Amygdala (tissue), 56 donors: ENCODE measurements at regions not wholly inside any gene's neighbourhood (a gene's known extent, or its start where the extent isn't known, plus 50 kb on each side); places are given as distances from the start of the nearest gene placed in this dataset.
A peak's percentile ranks its signal among the peaks of the same experiment; 100 is the strongest.

Source experiments
- DNase-seq, 56 donors: peaks; one replicate each; lab custom pipeline; 2025; lab: John Stamatoyannopoulos, UW

- no peak for DNase-seq
Observed at GRCh38 chr13:30108216-30108912, 199.0 kb downstream of the KATNAL1 start.

- DNase-seq, result no peak
Observed at GRCh38 chr13:30107521-30108136, 199.7 kb downstream of the KATNAL1 start.

DNA sequence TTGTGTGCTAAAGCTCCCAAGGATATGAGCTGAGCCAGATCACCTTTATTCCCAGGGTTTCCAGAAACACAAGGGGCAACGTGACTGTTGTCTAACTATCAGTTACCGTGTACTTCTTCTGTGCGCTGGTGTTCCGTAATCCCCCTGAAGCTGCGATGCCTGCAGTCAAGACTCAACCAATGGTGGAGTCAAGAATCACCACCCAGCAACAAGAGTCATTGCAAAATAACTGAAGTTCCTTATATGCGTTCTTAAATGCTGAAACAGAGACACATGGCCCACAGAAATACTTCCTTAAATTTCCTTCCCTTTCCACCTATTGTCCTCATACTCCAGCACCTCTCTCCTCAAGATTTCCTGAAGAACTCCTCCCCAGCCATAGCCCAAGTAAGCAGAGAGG lies 200.2 kb downstream of the KATNAL1 start:
- DNase-seq, result peak in 1 of 56 donors; percentile 13

DNA sequence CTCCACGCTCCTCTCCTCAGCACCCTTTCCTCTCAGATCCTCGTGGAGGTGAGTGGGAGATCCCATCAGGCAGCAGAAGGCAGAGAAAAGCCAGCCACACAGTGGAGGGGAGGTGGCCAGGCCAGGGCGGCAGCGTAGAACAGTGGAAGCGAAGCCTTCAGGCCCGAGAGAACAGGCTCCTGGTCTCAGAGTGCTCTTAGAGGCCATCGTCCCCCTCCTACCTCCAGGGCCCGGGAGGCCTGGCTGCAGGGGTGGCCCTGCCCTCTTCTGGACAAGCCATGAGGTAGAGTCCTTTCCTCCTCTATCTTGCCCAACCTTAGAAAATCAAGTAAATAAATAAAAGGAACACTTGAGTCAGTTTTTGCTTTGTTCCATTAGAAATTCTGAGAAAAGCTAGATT lies 202.0 kb downstream of the KATNAL1 start:
- DNase-seq, result no peak

DNA sequence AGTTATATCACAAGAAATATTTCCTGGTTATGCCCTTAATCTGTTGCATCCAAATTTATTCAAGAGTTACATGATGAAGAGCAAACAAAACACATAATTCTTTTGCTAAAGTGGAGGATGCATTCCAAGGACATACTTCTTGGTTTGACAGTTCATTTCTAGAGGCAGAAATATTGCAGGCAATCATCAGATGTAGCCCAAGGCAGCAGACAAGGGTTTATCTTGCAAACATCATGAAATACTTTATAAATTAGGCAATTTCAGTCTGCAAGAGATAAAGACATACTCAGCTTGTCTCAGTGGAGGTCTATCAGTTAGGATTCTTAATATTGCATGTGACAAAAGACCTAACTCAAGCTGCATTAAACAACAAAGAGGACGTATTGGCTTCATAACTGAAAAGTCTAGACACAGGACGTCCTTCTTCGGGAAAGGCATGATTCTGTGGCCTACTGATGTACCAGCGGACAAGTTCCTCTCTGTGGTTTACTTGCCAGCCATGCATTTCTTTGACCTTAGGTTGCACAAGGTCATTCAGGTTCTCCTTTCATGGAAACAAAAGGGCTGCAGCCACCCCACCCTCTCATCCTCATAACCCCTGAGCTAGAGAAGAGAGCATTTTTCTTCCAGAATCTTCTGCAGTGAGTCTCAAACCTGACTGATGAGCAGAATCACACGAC lies 204.1 kb downstream of the KATNAL1 start:
- no peak for DNase-seq

DNA sequence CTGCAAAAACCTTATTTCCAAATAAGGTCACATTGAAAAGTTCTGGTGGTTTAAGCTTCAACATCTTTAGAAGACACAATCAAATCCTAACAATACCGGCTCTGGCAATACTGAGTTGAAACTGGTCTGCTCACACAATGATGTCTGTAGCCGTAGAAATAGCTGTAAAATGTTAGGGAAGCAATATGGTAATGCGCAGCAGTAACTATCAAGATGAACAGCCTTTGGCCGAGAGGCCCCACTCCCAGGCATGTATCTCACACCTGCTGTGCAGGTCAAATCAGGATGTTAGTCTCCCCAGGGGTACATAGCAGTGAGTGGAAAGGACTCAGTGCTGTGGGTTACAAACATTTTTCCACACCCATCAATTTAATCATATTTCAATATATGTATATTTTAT lies 207.1 kb downstream of the KATNAL1 start:
- no peak for DNase-seq

DNA sequence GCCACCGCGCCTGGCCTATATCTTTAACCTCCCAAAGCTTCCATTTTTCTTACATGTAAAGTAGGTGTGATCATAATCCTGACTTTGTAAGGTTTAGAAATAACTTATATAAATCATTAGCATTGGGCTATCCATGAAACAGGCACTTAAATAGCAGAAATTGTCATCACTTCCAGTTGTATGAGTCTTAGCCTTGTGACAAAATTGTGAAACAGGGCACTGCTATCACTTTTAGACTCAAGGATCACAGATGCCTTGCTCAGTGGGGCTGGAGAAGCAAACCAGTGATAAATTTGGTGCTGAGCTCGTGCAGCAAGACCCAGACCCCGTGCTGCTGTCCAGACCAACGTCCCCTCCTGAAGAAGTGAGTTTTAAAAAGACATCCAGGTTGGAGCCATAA lies 209.7 kb downstream of the KATNAL1 start:
- no peak for DNase-seq

DNA sequence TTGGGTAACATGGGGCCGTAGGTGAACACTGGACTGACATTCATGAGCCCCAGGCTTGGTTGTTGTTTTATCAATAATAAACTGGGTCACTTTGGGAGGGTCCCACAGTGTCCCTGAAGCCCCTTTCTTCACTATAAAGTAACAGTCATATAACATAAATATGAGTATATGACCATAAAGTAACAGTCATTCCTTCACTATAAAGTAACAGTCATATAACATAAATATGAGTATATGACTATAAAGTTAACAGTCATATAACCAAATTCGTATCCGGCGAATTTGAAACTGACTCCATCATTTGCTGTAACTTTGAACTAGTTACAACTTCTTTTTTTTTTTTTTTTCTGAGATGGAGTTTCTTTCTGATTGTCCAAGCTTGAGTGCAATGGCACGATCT lies 210.3 kb downstream of the KATNAL1 start:
- DNase-seq, result no peak

DNA sequence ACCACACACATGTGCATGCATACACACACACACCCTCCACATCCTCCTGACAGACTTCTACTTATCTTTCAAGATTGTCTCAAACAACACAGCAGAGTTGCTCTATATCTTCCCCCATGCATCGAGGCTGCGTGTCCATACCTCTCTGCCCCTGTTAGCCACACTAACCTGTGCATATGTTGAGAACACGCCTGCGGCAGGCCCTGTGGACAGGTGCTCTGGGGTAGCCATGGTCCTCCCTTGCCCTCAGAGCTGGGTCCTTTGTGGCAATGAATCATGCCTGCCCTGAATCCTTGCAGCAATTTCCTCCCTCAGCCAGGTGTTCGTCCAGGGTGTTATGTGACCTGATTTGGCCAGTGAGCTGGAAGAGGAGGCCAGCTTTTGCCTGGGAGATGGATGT lies 213.3 kb downstream of the KATNAL1 start:
- no peak for DNase-seq

DNA sequence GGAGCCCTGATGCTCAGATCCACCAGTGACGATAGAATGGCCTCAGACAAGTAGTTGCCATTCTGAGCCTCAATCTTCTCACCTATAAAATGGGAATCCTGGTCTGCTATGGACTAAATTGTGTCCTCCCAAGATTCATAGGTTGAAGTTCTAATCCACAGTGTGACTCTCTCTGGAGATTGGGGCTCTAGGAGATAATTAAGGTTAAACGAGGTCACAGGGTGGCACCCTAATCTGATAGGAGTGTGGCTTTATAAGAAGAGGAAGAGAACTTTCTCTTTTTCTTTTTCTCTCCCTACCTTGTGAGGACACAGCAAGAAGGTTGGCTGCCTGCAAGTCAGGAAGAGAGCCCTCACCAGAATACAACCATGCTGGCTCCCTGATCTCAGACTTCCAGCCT lies 214.1 kb downstream of the KATNAL1 start:
- no peak for DNase-seq

- peak in 16 of 56 donors; percentile 3 to 67 (median 15) for DNase-seq
Observed at GRCh38 chr13:30091691-30092090, 215.7 kb downstream of the KATNAL1 start.

DNA sequence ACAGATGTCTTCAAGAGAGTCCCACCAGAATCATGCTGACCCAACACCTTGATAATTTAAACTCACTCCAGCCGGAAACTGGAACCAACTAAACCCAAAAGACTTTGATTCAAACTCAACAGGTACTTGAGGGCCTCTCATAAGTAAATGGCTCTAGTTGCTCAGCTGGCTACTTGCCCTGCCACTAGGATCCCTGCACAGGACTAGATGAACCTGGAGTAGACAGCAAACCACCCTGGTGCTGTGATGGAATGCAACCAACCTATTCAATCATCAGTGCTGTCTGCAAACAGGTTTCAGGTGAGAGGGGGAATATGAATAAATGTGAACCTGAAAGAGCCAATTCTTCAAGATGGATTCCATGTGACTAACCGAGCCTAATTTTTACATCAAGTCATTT lies 216.3 kb downstream of the KATNAL1 start:
- no peak for DNase-seq

DNA sequence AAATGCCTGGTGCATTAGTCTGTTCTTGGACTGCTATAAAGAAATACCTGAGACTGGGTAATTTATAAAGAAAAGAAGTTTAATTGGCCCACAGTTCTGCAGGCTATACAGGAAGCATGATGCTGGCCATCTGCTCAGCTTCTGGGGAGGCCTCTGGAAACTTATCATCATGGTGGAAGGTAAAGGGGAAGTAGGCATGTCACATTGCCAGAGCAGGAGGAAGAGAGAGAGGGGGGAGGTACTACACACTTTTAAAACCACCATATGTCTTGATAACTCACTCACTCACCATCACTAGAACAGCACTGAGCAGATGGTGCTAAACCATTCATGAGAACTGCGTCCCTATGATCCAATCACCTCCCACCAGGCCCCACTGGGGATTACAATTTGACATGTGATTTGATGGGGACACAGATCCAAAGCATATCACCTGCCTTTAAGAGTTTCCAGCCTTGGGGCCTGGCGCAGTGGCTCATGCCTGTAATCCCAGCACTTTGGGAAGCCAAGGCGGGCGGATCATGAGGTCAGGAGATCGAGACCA lies 219.0 kb downstream of the KATNAL1 start:
- DNase-seq, result no peak

- DNase-seq, result no peak
Observed at GRCh38 chr13:30085087-30085486, 222.3 kb downstream of the KATNAL1 start.

- DNase-seq, result no peak
Observed at GRCh38 chr13:30082391-30082790, 225.0 kb downstream of the KATNAL1 start.

DNA sequence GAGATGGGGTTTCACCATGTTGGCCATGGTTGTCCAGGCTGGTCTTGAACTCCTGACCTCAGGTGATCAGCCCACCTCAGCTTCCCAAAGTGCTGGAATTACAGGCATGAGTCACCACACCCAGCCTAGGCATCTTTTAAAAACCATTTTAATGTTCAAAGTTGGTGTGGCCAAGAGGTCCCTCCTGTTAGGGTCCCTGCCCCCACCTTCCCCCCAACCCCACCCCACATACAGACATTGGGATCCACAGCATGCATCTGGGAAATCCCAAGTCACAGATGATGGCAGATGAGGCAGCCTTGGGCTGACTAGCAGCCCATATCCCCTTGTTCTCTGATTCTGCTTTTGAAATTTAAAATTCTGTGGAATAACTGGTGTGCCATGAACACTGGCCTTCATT lies 226.0 kb downstream of the KATNAL1 start:
- DNase-seq, result no peak

- no peak for DNase-seq
Observed at GRCh38 chr13:30079501-30079900, 227.8 kb downstream of the KATNAL1 start.

DNA sequence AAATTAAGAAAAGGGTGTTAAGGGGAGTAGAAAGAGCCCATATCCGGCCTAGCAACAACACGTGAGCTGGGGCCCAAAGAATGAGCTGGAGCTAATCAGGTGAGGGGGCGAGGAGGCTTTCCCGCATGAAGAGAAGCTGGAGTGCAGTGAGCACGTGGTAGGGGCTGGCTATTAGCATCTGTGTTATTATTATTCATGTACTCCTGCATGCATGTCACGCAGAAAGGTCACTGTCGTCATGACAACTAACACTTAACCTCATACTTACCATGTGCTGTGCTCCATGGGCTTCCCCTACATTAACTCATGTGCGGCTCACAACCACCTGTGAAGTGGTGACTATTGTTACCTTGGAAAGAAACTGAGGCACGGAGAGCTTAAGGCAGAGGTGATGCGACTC lies 227.6 kb upstream of the UBL3 start:
- DNase-seq, result no peak

DNA sequence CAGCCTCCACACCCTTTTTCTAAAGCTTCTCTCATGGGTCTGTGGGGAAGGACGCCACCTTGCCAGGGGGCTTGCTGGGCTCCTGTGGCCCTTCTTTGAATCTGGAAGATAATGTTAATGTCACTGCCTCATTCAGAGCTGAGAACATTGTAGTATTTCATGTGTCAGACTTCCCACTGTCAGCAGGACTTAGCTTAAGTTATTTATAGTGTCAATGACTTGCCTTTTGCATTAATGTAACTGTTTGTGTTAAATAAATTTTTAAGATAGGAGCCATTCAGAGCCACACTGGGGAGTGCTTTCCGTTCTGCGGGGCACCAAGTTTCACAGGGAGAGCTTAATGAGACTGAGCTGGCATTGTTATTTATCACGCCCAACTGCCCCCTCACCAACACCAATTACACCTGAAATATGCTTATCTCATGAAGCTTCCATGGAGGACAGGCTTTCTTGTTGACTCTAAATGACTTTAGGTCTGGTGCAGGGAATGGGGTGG lies 226.9 kb upstream of the UBL3 start:
- no peak for DNase-seq

GRCh38 chr13:30074955-30075614 lies 224.7 kb upstream of the UBL3 start:
- no peak for DNase-seq

GRCh38 chr13:30074431-30074830 lies 224.0 kb upstream of the UBL3 start:
- DNase-seq, result no peak
